ENCODE measurements at regions not wholly inside any gene's neighbourhood (a gene's known extent, or its start where the extent isn't known, plus 50 kb on each side); places are given as distances from the start of the nearest gene placed in this dataset.

DNA sequence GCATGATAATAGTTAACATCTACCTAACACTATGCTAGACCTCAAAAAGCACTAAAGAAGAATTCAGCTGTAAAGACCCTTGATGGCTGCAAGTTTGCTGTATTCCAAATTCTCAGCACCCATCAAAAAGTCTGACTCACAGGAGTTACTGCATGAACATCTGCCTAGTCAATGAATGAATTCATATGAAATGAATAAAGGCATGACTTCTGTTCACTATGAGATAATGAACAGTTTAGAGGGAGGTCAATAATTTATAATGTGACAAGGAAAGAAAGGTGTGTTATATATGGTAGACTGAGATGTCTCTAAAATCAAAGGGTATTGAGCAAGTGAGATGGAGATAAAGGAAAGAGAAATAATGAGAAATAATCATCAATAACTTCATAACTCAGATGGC, 508.2 kb upstream of the TGFBR2 start:
- H3K4me1 ChIP-seq (replicated peaks) = no peaks in the 10 kb centered on the region
- H3K9me3 ChIP-seq = no peaks in the 10 kb centered on the region
- H3K27me3 ChIP-seq (replicated peaks; ENCODE audit: insufficient read depth) = no peaks in the 10 kb centered on the region
- H3K4me3 ChIP-seq = no peak overlapping the region
- no peak for DNase-seq (ENCODE audit: low spot score)
- H3K27ac ChIP-seq = no peak overlapping the region
- H3K36me3 ChIP-seq = no peaks in the 10 kb centered on the region
- intact Hi-C loops (cut with DNase I) = no loop called here
- TF ChIP-seq POLR2A (IDR thresholded peaks at IDR 0.05) = no peak
- TF ChIP-seq, protein P1, sequence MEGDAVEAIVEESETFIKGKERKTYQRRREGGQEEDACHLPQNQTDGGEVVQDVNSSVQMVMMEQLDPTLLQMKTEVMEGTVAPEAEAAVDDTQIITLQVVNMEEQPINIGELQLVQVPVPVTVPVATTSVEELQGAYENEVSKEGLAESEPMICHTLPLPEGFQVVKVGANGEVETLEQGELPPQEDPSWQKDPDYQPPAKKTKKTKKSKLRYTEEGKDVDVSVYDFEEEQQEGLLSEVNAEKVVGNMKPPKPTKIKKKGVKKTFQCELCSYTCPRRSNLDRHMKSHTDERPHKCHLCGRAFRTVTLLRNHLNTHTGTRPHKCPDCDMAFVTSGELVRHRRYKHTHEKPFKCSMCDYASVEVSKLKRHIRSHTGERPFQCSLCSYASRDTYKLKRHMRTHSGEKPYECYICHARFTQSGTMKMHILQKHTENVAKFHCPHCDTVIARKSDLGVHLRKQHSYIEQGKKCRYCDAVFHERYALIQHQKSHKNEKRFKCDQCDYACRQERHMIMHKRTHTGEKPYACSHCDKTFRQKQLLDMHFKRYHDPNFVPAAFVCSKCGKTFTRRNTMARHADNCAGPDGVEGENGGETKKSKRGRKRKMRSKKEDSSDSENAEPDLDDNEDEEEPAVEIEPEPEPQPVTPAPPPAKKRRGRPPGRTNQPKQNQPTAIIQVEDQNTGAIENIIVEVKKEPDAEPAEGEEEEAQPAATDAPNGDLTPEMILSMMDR (IDR thresholded peaks at IDR 0.05) = no peak
- TF ChIP-seq POLR2AphosphoS5 (IDR thresholded peaks at IDR 0.05) = no peak

DNA sequence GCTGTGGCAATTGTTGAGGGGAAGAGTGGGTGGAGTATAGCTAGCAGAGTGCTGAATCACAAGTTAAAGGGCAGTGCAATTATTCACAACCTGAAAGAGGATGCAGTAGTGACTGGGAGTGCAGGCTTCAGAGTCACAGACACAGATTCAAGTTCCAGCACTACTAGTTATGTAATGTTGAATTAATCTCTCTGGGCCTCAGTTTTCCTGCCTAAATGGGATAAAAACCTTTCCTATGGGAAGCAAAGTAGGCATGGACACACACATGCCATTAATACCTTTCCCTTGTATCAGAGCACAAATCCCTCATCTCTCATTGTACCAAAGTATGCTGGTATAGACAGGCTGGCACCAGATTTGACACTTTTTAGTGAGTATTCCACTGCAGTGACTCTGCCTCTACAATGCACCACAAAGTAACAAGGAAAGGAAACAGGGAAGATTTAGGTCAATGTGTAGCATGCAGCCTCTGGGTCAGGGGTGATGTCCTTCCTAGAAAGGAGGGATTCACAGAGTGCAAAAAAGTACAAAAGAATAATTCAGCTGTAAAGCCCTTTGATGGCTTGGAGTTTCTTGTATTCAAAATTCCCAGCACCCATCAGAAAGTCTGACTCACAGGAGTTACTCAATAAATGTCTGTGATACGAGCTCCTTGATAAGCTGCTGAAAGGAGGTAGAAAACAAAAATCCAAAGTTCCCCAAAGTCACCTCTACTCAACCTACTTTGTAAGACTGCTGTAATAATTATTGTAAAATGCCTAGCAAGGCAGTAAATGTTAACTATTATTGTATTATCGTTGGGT, 507.5 kb upstream of the TGFBR2 start:
- H3K9me3 ChIP-seq = no peaks in the 10 kb centered on the region
- TF ChIP-seq, protein P1 (IDR thresholded peaks at IDR 0.05) = no peak
- TF ChIP-seq POLR2A (IDR thresholded peaks at IDR 0.05) (no peak), POLR2AphosphoS5 (IDR thresholded peaks at IDR 0.05) (no peak)
- no peak overlapping the region for H3K4me3 ChIP-seq
- H3K36me3 ChIP-seq = no peaks in the 10 kb centered on the region
- H3K4me1 ChIP-seq (replicated peaks) = no peaks in the 10 kb centered on the region
- no peak overlapping the region for H3K27ac ChIP-seq
- no peak for DNase-seq (ENCODE audit: low spot score)
- H3K27me3 ChIP-seq (replicated peaks; ENCODE audit: insufficient read depth) = no peaks in the 10 kb centered on the region
- 45% methylated on average over 2 of the region's 2 CpGs for WGBS
- intact Hi-C loops (cut with DNase I) = no loop called here

DNA sequence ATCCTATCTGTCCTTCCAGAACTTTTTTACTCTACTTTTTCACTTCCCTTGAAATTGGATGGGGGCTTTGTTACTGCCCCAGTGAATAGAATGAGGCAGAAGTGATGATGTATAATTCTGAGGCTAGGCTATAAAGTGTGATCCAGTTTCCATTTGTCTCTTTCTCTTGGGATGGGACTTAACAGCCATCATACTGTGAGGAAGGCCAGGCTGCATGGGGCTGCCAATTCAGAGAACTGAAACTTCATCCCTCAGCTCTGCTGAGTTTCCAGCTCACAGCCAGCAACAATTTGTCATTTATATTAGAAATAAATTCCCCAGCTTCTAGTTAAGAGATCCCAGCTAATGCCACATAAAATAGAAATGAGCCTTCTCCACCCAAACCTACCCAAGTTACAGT, 504.0 kb upstream of the TGFBR2 start:
- no peak overlapping the region for H3K27ac ChIP-seq
- no peaks in the 10 kb centered on the region for H3K4me1 ChIP-seq (replicated peaks)
- no peaks in the 10 kb centered on the region for H3K9me3 ChIP-seq
- H3K36me3 ChIP-seq = no peaks in the 10 kb centered on the region
- no peaks in the 10 kb centered on the region for H3K27me3 ChIP-seq (replicated peaks; ENCODE audit: insufficient read depth)
- intact Hi-C loops (cut with DNase I) = no loop called here
- H3K4me3 ChIP-seq = no peak overlapping the region
- no peak for DNase-seq (ENCODE audit: low spot score)
- TF ChIP-seq, protein P1 (IDR thresholded peaks at IDR 0.05) = no peak
- no peak for TF ChIP-seq POLR2A (IDR thresholded peaks at IDR 0.05)
- TF ChIP-seq POLR2AphosphoS5 (IDR thresholded peaks at IDR 0.05) = no peak

DNA sequence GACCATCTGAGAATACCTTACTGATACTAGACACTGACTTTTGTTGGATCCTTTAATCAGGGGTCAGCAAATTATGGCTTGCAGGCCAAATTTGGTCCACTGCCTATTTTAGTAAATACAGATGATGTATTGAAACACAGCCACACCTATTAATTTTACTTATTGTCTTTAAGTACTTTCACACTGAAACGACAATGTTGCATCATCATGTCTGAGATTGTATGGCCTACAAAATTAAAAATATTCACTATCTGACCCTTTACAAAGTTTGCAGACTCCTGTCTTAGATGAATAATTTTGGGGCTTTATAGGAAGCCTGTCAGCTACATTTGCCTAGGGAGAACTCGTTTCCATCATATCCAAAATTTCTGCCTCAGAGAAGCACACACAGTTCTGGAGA, 503.2 kb upstream of the TGFBR2 start:
- TF ChIP-seq POLR2A (IDR thresholded peaks at IDR 0.05) (no peak), POLR2AphosphoS5 (IDR thresholded peaks at IDR 0.05) (no peak)
- TF ChIP-seq, protein P1 (IDR thresholded peaks at IDR 0.05) = no peak
- intact Hi-C loops (cut with DNase I) = no loop called here
- Histone ChIP-seq H3K4me3 (no peak overlapping the region), H3K27ac (no peak overlapping the region), H3K27me3 (replicated peaks; ENCODE audit: insufficient read depth) (no peaks in the 10 kb centered on the region), H3K4me1 (replicated peaks) (no peaks in the 10 kb centered on the region), H3K36me3 (no peaks in the 10 kb centered on the region), H3K9me3 (no peaks in the 10 kb centered on the region)
- 83% methylated on average over 2 of the region's 2 CpGs for WGBS
- DNase-seq (ENCODE audit: low spot score) = no peak

DNA sequence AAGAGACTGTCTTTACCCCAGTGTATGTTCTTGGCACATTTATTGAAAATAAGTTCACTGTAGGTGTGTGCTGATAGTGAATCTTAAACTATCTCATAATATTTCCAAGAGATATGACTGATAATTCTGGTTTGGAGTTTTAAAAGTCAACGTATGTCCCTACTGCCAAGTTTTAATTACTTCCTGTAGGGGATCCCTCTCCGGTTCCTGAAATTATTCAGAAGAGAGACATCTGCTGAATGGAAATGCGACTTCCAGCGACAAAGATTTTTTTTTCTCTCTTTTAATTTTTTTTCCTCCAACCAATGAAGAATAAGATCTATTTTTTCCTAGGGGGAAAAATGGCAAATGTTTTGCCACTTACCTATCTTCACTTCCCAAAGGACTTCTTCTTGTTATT, 498.9 kb upstream of the TGFBR2 start:
- 53% methylated on average over 4 of the region's 4 CpGs for WGBS
- TF ChIP-seq, protein P1 (IDR thresholded peaks at IDR 0.05) = no peak
- TF ChIP-seq POLR2A (IDR thresholded peaks at IDR 0.05) = no peak
- no peak for TF ChIP-seq POLR2AphosphoS5 (IDR thresholded peaks at IDR 0.05)
- intact Hi-C loops (cut with DNase I) = no loop called here

More for the DNA sequence above, 498.9 kb upstream of the TGFBR2 start:
- H3K4me1 ChIP-seq (replicated peaks) = no peaks in the 10 kb centered on the region
- no peak overlapping the region for H3K27ac ChIP-seq
- no peak for DNase-seq (ENCODE audit: low spot score)
- H3K36me3 ChIP-seq = no peaks in the 10 kb centered on the region
- no peak overlapping the region for H3K4me3 ChIP-seq
- no peaks in the 10 kb centered on the region for H3K9me3 ChIP-seq
- H3K27me3 ChIP-seq (replicated peaks; ENCODE audit: insufficient read depth) = no peaks in the 10 kb centered on the region
